Mucosa of rectum (tissue), 2 donors: ENCODE measurements at regions not wholly inside any gene's neighbourhood (a gene's known extent, or its start where the extent isn't known, plus 50 kb on each side); places are given as distances from the start of the nearest gene placed in this dataset.

ENCODE experiments used
- H3K27ac ChIP-seq, 2 donors: one replicate each; pipeline ENCODE4 v1.7.0; 2013; ENCODE audit warnings: inconsistent platforms in 2 of 2, low read depth in 2 of 2, low read length in 2 of 2
- H3K27me3 ChIP-seq, 2 donors: one replicate each; pipeline ENCODE4 v1.7.0; 2013; ENCODE audit warnings: low read length in 2 of 2; ENCODE audit not compliant: control insufficient read depth in 2 of 2, insufficient read depth in 2 of 2
- H3K36me3 ChIP-seq, 2 donors: one replicate each; pipeline ENCODE4 v1.7.0; 2013; ENCODE audit warnings: low read length in 2 of 2; ENCODE audit not compliant: control insufficient read depth in 2 of 2, insufficient read depth in 2 of 2
- H3K4me1 ChIP-seq, 2 donors: one replicate each; pipeline ENCODE4 v1.7.0; 2013; ENCODE audit warnings: low read length in 2 of 2, mild to moderate bottlenecking in 1 of 2; ENCODE audit not compliant: control insufficient read depth in 2 of 2, insufficient read depth in 2 of 2
- H3K4me3 ChIP-seq, 2 donors: one replicate each; pipeline ENCODE4 v1.7.0; 2013; ENCODE audit warnings: low read length in 2 of 2
- H3K9ac ChIP-seq, 2 donors: one replicate each; pipeline ENCODE4 v1.7.0; 2013; ENCODE audit warnings: low read length in 2 of 2, low read depth in 1 of 2, mild to moderate bottlenecking in 1 of 2
- H3K9me3 ChIP-seq, 2 donors: one replicate each; pipeline ENCODE4 v1.7.0; 2013; ENCODE audit warnings: low read length in 2 of 2; ENCODE audit not compliant: control insufficient read depth in 2 of 2
- donor health status: healthy.
- donor health status: Normal muscosa, but diverticular disease.

DNA sequence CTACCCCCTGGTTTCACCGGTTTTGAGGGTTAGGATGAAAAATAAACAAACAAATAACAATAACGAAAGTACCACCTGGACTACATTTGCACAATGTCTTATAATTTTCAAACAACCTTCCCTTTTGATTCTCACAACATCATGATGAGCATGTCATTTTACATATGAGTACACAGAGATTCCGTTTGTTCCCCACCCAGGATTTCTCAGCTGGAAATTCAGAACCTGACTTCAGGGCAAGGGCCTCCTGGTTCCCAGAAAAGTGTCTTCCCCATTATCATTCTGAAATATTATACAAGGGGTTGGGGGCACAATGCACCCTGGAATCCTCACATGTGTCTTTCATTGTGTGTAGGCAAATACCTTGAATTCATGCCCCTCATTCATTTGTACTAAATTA lies 135.8 kb upstream of the NOCT start:
- Histone ChIP-seq H3K36me3 (no peaks in the 10 kb centered on the region), H3K4me1 (no peaks in the 10 kb centered on the region), H3K4me3 (no peak overlapping the region), H3K27ac (no peak overlapping the region), H3K9me3 (no peaks in the 10 kb centered on the region), H3K27me3 (no peaks in the 10 kb centered on the region), H3K9ac (no peak overlapping the region)

GRCh38 chr4:138875891-138876608 lies 139.5 kb upstream of the NOCT start:
- Histone ChIP-seq H3K36me3 (no peaks in the 10 kb centered on the region), H3K4me1 (no peaks in the 10 kb centered on the region), H3K27me3 (no peaks in the 10 kb centered on the region), H3K27ac (no peak overlapping the region), H3K9ac (no peak overlapping the region), H3K9me3 (no peaks in the 10 kb centered on the region), H3K4me3 (no peak overlapping the region)

GRCh38 chr4:138871555-138871875 lies 144.1 kb upstream of the NOCT start:
- Histone ChIP-seq H3K9ac (no peak overlapping the region), H3K27ac (no peak overlapping the region), H3K27me3 (no peaks in the 10 kb centered on the region), H3K9me3 (no peaks in the 10 kb centered on the region), H3K4me3 (no peak overlapping the region), H3K4me1 (no peaks in the 10 kb centered on the region), H3K36me3 (no peaks in the 10 kb centered on the region)

DNA sequence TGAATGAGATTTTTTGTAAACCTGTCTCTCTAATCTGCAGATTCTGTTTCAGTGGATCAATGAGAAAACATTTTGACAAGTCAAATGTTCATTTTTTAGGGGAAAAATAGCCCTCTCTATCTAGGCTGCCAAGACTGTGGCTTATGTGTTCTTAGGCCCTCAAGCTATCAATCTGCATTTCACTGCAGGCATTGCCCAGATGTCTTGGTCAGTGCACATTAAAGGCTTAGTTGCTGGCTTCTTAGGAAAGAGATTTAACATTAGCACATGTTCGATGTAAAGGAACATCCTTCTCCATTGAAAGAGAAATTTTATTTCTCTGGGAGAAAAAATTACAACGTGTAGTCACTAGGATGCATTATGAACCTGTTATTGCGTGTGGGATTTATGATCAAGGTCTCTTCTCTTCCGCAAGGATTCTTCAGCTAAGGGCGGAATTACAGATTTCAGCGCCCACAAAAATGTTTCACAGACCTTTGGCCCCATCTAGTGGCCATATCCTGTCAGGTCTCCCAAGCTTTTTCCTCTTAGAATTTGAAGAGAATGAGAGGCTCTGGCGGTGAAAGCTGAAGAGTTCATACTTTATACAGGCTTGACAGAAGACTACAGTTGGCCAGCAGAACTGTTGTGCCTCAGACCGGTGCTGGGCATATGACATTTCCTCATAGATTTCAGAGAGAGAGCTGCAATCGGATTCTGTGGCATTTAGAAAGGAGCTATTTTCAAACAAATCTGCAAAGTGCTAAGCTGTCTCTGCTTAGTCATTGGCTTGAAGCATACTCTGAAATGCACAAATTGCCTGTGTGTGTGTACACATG lies 144.6 kb upstream of the NOCT start:
- Histone ChIP-seq H3K9ac (no peak overlapping the region), H3K27ac (no peak overlapping the region), H3K4me1 (no peaks in the 10 kb centered on the region)

DNA sequence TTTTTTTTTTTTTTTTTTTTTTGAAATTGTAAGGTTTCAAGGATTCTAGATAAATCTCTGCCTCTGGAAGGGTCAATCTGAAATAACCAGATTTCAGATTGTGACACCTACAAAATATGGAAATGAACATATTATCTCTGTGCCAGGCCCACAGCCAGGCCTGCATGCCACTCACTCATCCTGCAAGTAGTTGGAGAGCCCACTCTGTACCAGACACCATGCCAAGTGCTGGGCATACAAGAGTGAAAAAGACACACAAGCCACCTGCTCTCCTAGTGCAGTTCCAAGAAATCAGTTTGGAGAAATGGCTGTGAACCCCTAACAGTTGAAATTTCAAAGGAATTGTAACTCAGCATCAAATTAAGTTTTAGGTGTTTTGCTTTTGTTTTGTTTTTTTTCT lies 145.9 kb upstream of the NOCT start:
- H3K36me3 ChIP-seq, result no peaks in the 10 kb centered on the region
- H3K27ac ChIP-seq, result no peak overlapping the region
- H3K9ac ChIP-seq, result no peak overlapping the region
- no peak overlapping the region for H3K4me3 ChIP-seq
- no peaks in the 10 kb centered on the region for H3K4me1 ChIP-seq
- H3K9me3 ChIP-seq, result no peaks in the 10 kb centered on the region
- H3K27me3 ChIP-seq, result no peaks in the 10 kb centered on the region

More for the DNA sequence above, 144.6 kb upstream of the NOCT start:
- Histone ChIP-seq H3K36me3 (no peaks in the 10 kb centered on the region), H3K27me3 (no peaks in the 10 kb centered on the region), H3K9me3 (no peaks in the 10 kb centered on the region), H3K4me3 (no peak overlapping the region)

DNA sequence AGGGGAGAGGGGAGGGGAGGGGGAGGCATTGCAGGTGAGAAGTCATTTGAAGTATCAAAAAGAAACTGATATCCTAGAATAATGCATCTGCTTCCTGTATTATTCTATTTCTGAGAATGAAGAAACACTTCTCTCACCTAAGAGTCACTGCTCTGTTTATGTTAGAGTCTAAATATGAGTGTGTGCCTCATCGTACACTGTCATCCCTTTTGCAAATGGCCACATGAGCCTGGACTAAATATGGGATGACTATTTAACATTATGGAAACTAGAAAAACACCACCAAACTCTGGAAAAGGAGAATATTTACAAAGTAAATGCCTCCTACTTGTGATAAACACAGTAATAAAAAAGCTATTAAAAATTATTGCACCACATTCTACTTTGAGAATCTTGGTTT lies 146.4 kb upstream of the NOCT start:
- no peaks in the 10 kb centered on the region for H3K27me3 ChIP-seq
- no peaks in the 10 kb centered on the region for H3K4me1 ChIP-seq
- no peak overlapping the region for H3K4me3 ChIP-seq
- H3K36me3 ChIP-seq, result no peaks in the 10 kb centered on the region
- no peak overlapping the region for H3K9ac ChIP-seq
- H3K27ac ChIP-seq, result no peak overlapping the region
- H3K9me3 ChIP-seq, result no peaks in the 10 kb centered on the region

GRCh38 chr4:138868562-138868961 lies 147.0 kb upstream of the NOCT start:
- Histone ChIP-seq H3K9ac (no peak overlapping the region), H3K4me1 (no peaks in the 10 kb centered on the region), H3K36me3 (no peaks in the 10 kb centered on the region), H3K27me3 (no peaks in the 10 kb centered on the region), H3K9me3 (no peaks in the 10 kb centered on the region), H3K4me3 (no peak overlapping the region), H3K27ac (no peak overlapping the region)

DNA sequence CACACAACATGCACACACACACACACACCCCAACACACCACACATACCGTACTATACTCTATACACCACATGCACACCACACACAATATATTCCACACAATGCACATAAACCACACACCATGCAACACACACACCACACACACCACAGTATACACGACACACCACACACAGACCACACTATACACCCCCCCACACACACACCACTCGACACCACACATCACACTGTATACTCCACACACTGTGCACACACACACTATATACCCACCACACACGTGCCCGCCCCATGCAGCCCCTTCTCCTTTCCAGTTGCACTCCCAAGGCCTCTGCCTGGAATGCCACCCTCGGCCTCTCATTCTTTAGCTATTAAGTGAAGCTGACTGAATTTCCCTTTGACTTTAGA lies 148.2 kb upstream of the NOCT start:
- Histone ChIP-seq H3K4me3 (no peak overlapping the region), H3K9me3 (no peaks in the 10 kb centered on the region), H3K4me1 (no peaks in the 10 kb centered on the region), H3K27me3 (no peaks in the 10 kb centered on the region), H3K27ac (no peak overlapping the region), H3K9ac (no peak overlapping the region), H3K36me3 (no peaks in the 10 kb centered on the region)

GRCh38 chr4:138866314-138866713 lies 149.3 kb upstream of the NOCT start:
- no peak overlapping the region for H3K27ac ChIP-seq
- H3K27me3 ChIP-seq, result no peaks in the 10 kb centered on the region
- no peak overlapping the region for H3K9ac ChIP-seq
- H3K9me3 ChIP-seq, result no peaks in the 10 kb centered on the region
- H3K36me3 ChIP-seq, result no peaks in the 10 kb centered on the region
- no peaks in the 10 kb centered on the region for H3K4me1 ChIP-seq
- no peak overlapping the region for H3K4me3 ChIP-seq

DNA sequence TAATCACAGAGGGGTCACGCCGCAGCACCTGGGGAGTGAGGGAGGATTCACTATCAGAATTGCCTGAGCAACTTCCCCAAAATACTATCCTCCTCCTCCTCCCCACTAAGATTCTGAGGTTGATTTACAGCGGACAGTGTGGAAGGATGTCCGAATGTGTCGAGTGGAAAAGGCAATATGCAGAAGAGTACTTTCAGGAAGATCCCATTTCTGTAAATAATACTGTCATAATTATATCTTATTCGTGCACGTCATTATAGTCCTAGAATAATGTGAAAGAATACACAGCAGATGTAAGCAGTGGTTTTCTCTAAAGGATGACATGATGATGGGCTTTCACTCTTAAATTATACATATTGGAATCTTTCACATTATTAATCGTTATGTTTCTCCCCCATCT lies 149.8 kb upstream of the NOCT start:
- Histone ChIP-seq H3K9ac (no peak overlapping the region), H3K4me3 (no peak overlapping the region), H3K4me1 (no peaks in the 10 kb centered on the region), H3K9me3 (no peaks in the 10 kb centered on the region), H3K27me3 (no peaks in the 10 kb centered on the region), H3K36me3 (no peaks in the 10 kb centered on the region), H3K27ac (no peak overlapping the region)
